HepG2 (cell line): ENCODE measurements at regions not wholly inside any gene's neighbourhood (a gene's known extent, or its start where the extent isn't known, plus 50 kb on each side); places are given as distances from the start of the nearest gene placed in this dataset.

Experiments used
- FOXA1 ChIP-seq, 2 experiments: fragments of 450-650 bp in 1 of 2; sonication (generic) in 1 of 2; formaldehyde crosslinking in 1 of 2; IDR thresholded peaks; 2 replicates each; pipeline versions ENCODE4 v1.4.0 to v1.6.1; 2016 to 2020; ENCODE audit warnings: missing genetic modification reagents in 1 of 2
- HOXA7 ChIP-seq: sonication (generic); formaldehyde crosslinking; IDR thresholded peaks from 2 replicates; pipeline ENCODE4 v1.8.1; 2022; ENCODE audit warnings: mild to moderate bottlenecking, missing genetic modification reagents, moderate library complexity
- PCBP2 ChIP-seq: fragments of 200-400 bp; formaldehyde crosslinking; optimal IDR thresholded peaks from 2 replicates; pipeline ENCODE3; 2018; ENCODE audit warnings: low read length, low read depth; ENCODE audit not compliant: poor library complexity, severe bottlenecking
- POLR2A ChIP-seq, 2 experiments: IDR thresholded peaks; 2 replicates each; pipeline ENCODE4 v1.6.1; 2011; ENCODE audit warnings: low read depth in 2 of 2, low read length in 2 of 2, mild to moderate bottlenecking in 1 of 2, moderate library complexity in 1 of 2; ENCODE audit not compliant: insufficient read depth in 1 of 2
- RCOR2 ChIP-seq: IDR thresholded peaks from 2 replicates; pipeline ENCODE4 v1.6.1; 2016; ENCODE audit warnings: missing biosample characterization, missing genetic modification reagents
- REXO4 ChIP-seq: sonication (generic); formaldehyde crosslinking; IDR thresholded peaks from 2 replicates; pipeline ENCODE4 v1.8.0; 2022; ENCODE audit warnings: missing genetic modification reagents, mild to moderate bottlenecking, borderline replicate concordance
- SNRNP70 ChIP-seq: fragments of 200-400 bp; formaldehyde crosslinking; IDR thresholded peaks from 2 replicates; pipeline ENCODE4 v1.6.1; 2017; ENCODE audit warnings: mild to moderate bottlenecking, low read depth, low read length, moderate library complexity
- STAG1 ChIP-seq: sonication (generic); formaldehyde crosslinking; IDR thresholded peaks from 2 replicates; pipeline ENCODE4 v1.4.0; 2020; ENCODE audit warnings: missing genetic modification reagents
- TEAD2 ChIP-seq: sonication (generic); formaldehyde crosslinking; IDR thresholded peaks from 2 replicates; pipeline ENCODE4 v1.9.0; 2021; ENCODE audit warnings: missing genetic modification reagents
- U2AF2 ChIP-seq: fragments of 200-400 bp; formaldehyde crosslinking; IDR thresholded peaks from 2 replicates; pipeline ENCODE4 v1.6.1; 2017; ENCODE audit warnings: low read depth, mild to moderate bottlenecking, low read length
- ZBTB1 ChIP-seq: sonication (generic); formaldehyde crosslinking; IDR thresholded peaks from 2 replicates; pipeline ENCODE4 v1.4.0; 2020; ENCODE audit warnings: missing genetic modification reagents, borderline replicate concordance
- ZC3H4 ChIP-seq: sonication (generic); formaldehyde crosslinking; IDR thresholded peaks from 2 replicates; pipeline ENCODE4 v1.4.0; 2020; ENCODE audit warnings: missing genetic modification reagents, borderline replicate concordance
- ZNF263 ChIP-seq: sonication (generic); formaldehyde crosslinking; IDR thresholded peaks from 2 replicates; pipeline ENCODE4 v1.4.0; 2020; ENCODE audit warnings: missing genetic modification reagents
- ZNF282 ChIP-seq: fragments of 450-650 bp; IDR thresholded peaks from 2 replicates; pipeline ENCODE4 v1.6.1; 2018; ENCODE audit not compliant: partially characterized antibody
- ZNF296 ChIP-seq: sonication (generic); formaldehyde crosslinking; conservative IDR thresholded peaks from 2 replicates; pipeline ENCODE4 v1.5.0; 2020; ENCODE audit warnings: mild to moderate bottlenecking, missing genetic modification reagents
- ZNF431 ChIP-seq: sonication (generic); formaldehyde crosslinking; IDR thresholded peaks from 2 replicates; pipeline ENCODE4 v1.9.0; 2022; ENCODE audit warnings: missing genetic modification reagents, low read depth, mild to moderate bottlenecking, borderline replicate concordance
- ZSCAN29 ChIP-seq: sonication (generic); formaldehyde crosslinking; conservative IDR thresholded peaks from 2 replicates; pipeline ENCODE4 v1.4.0; 2020; ENCODE audit warnings: mild to moderate bottlenecking, missing genetic modification reagents
- TF ChIP-seq, protein P1 (sequence below): IDR thresholded peaks from 2 replicates; pipeline ENCODE4 v1.6.1; 2016
- TF ChIP-seq, protein P2 (sequence below): sonication (generic); formaldehyde crosslinking; IDR thresholded peaks from 2 replicates; pipeline ENCODE4 v1.4.0; 2020; ENCODE audit warnings: missing genetic modification reagents
- TF ChIP-seq, protein P3 (sequence below), 2 experiments: fragments of 450-650 bp in 1 of 2; sonication (generic) in 1 of 2; formaldehyde crosslinking; IDR thresholded peaks; 2 replicates each; pipeline versions ENCODE4 v1.5.0 to v1.8.0; 2020 to 2022; ENCODE audit warnings: mild to moderate bottlenecking in 1 of 2, missing genetic modification reagents in 1 of 2
- TF ChIP-seq, protein P4 (sequence below): sonication (generic); formaldehyde crosslinking; IDR thresholded peaks from 2 replicates; pipeline ENCODE4 v1.4.0; 2020; ENCODE audit warnings: low read depth, mild to moderate bottlenecking, missing genetic modification reagents
- TF ChIP-seq, protein P5 (sequence below): sonication (generic); formaldehyde crosslinking; IDR thresholded peaks from 2 replicates; pipeline ENCODE4 v1.4.0; 2020; ENCODE audit warnings: mild to moderate bottlenecking, missing genetic modification reagents

DNA sequence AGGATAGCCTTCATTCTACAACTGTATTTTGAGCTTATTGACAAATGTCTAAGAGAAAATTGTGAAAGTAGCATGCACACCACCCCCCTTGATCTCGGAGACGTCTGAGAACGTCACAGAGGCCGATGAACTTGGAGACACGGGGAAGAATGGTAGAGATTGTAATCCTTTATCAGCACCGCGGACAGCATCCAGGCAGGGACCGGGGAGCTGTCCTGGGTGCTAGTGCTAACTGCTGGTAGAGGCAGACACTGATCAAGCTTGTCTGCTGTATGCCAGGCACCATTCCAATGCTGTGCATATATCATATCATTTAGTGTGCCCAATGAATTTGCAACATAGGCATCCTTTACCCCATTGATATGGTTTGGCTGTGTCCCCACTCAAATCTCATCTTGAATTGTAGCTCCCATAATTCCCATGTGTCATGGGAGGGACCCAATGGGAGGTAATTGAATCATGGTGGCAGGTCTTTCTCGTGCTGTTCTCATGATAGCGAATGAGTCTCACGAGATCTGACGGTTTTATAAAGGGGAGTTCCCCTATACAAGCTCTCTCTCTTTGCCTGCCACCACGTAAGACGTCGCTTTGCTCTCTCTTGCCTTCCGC, 98.8 kb downstream of the LHX2 start (continued):
- peak; percentile 100 for TF ChIP-seq ZC3H4 (CRISPR knock-in tag)
- TF ChIP-seq, protein P1, sequence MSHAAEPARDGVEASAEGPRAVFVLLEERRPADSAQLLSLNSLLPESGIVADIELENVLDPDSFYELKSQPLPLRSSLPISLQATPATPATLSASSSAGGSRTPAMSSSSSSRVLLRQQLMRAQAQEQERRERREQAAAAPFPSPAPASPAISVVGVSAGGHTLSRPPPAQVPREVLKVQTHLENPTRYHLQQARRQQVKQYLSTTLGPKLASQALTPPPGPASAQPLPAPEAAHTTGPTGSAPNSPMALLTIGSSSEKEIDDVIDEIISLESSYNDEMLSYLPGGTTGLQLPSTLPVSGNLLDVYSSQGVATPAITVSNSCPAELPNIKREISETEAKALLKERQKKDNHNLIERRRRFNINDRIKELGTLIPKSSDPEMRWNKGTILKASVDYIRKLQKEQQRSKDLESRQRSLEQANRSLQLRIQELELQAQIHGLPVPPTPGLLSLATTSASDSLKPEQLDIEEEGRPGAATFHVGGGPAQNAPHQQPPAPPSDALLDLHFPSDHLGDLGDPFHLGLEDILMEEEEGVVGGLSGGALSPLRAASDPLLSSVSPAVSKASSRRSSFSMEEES: peak; percentile 99
- peak; percentile 100 for TF ChIP-seq ZNF431 (CRISPR knock-in tag)
- TF ChIP-seq REXO4: peak; percentile 98
- peak; percentile 52 for TF ChIP-seq STAG1 (CRISPR knock-in tag)
- TF ChIP-seq POLR2A (IDR thresholded peaks at IDR 0.05; ENCODE audit: insufficient read depth in 1 of 2, low read depth in 2 of 2, low read length in 2 of 2): no peak
- peak; percentile 99 for TF ChIP-seq ZBTB1
- TF ChIP-seq HOXA7 (CRISPR knock-in tag): peak; percentile 99
- TF ChIP-seq PCBP2: no peak
- peak; percentile 100 for TF ChIP-seq ZNF296 (CRISPR knock-in tag)
- TF ChIP-seq, protein P2, sequence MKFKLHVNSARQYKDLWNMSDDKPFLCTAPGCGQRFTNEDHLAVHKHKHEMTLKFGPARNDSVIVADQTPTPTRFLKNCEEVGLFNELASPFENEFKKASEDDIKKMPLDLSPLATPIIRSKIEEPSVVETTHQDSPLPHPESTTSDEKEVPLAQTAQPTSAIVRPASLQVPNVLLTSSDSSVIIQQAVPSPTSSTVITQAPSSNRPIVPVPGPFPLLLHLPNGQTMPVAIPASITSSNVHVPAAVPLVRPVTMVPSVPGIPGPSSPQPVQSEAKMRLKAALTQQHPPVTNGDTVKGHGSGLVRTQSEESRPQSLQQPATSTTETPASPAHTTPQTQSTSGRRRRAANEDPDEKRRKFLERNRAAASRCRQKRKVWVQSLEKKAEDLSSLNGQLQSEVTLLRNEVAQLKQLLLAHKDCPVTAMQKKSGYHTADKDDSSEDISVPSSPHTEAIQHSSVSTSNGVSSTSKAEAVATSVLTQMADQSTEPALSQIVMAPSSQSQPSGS (CRISPR knock-in tag): peak; percentile 99
- no peak for TF ChIP-seq ZSCAN29 (CRISPR knock-in tag)
- TF ChIP-seq RCOR2 (CRISPR knock-in tag): peak; percentile 95
- TF ChIP-seq FOXA1 (IDR thresholded peaks at IDR 0.05): no peak
- TF ChIP-seq FOXA1 (CRISPR knock-in tag; IDR thresholded peaks at IDR 0.05): peak; percentile 79
- no peak for TF ChIP-seq SNRNP70
- peak; percentile 95 for TF ChIP-seq ZNF263 (CRISPR knock-in tag)
- no peak for TF ChIP-seq ZNF282
- peak; percentile 100 for TF ChIP-seq TEAD2 (CRISPR knock-in tag)
- TF ChIP-seq, protein P3, sequence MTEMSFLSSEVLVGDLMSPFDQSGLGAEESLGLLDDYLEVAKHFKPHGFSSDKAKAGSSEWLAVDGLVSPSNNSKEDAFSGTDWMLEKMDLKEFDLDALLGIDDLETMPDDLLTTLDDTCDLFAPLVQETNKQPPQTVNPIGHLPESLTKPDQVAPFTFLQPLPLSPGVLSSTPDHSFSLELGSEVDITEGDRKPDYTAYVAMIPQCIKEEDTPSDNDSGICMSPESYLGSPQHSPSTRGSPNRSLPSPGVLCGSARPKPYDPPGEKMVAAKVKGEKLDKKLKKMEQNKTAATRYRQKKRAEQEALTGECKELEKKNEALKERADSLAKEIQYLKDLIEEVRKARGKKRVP (CRISPR knock-in tag; IDR thresholded peaks at IDR 0.05): peak in 1 of 2 experiments; percentile 84; a peak in 2 of 4 replicates
- TF ChIP-seq, protein P4, sequence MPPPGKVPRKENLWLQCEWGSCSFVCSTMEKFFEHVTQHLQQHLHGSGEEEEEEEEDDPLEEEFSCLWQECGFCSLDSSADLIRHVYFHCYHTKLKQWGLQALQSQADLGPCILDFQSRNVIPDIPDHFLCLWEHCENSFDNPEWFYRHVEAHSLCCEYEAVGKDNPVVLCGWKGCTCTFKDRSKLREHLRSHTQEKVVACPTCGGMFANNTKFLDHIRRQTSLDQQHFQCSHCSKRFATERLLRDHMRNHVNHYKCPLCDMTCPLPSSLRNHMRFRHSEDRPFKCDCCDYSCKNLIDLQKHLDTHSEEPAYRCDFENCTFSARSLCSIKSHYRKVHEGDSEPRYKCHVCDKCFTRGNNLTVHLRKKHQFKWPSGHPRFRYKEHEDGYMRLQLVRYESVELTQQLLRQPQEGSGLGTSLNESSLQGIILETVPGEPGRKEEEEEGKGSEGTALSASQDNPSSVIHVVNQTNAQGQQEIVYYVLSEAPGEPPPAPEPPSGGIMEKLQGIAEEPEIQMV (CRISPR knock-in tag): peak; percentile 97
- TF ChIP-seq, protein P5, sequence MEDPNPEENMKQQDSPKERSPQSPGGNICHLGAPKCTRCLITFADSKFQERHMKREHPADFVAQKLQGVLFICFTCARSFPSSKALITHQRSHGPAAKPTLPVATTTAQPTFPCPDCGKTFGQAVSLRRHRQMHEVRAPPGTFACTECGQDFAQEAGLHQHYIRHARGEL (CRISPR knock-in tag): peak; percentile 69; the same call in 1 of the 2 replicates
- no peak for TF ChIP-seq U2AF2
